Panc1 (cell line): ENCODE measurements at regions not wholly inside any gene's neighbourhood (a gene's known extent, or its start where the extent isn't known, plus 50 kb on each side); places are given as distances from the start of the nearest gene placed in this dataset.

Experiments used
- ATAC-seq: fragments of 200-7000 bp; cut with Tn5 transposase; 2 replicates; pipeline ENCODE4 v1.9.1; 2020; ENCODE audit warnings: mild to moderate bottlenecking, moderate library complexity
- BruUV-seq: library from RNA; stranded (reverse); fragments of 400-500 nt; replicated peaks from 2 replicates; lab custom pipeline; 2021; lab: Mats Ljungman, UMichigan
- CTCF ChIA-PET: fragments of 300-600 bp; sonication (Branson Sonifier 250); formaldehyde crosslinking; loops from one replicate; lab custom pipeline; 2022; ENCODE audit warnings: antibody characterized with exemption; lab: Charles Lee
- POLR2A ChIA-PET: fragments of 300-600 bp; sonication (Branson Sonifier 250); formaldehyde crosslinking; loops from one replicate; lab custom pipeline; 2022; ENCODE audit warnings: antibody characterized with exemption; lab: Charles Lee
- DNase-seq: peaks from one replicate; pipeline ENCODE4 v3.0.0-alpha.2; 2010; ENCODE audit warnings: low read depth, low spot score
- H3K27ac ChIP-seq: 2 replicates; pipeline ENCODE4 v1.5.1; 2011; ENCODE audit warnings: mild to moderate bottlenecking, low read length, inconsistent platforms
- H3K27me3 ChIP-seq: fragments of 200-500 bp; sonication (Bioruptor generic); 2 replicates; pipeline ENCODE4 v1.6.0; 2014; ENCODE audit warnings: low read length, inconsistent platforms; ENCODE audit not compliant: control insufficient read depth, insufficient read depth
- H3K36me3 ChIP-seq: fragments of 200-500 bp; sonication (Bioruptor generic); 2 replicates; pipeline ENCODE4 v1.5.1; 2014; ENCODE audit warnings: inconsistent platforms, mild to moderate bottlenecking, low read length, moderate library complexity; ENCODE audit not compliant: control insufficient read depth, insufficient read depth
- H3K4me1 ChIP-seq: 2 replicates; pipeline ENCODE4 v1.5.1; 2011; ENCODE audit warnings: inconsistent platforms, mild to moderate bottlenecking, low read length, moderate library complexity; ENCODE audit not compliant: control insufficient read depth, insufficient read depth
- H3K4me3 ChIP-seq, 2 experiments: 2 replicates each; pipeline ENCODE4 v1.5.1; 2011 to 2012; ENCODE audit warnings: low read depth in 2 of 2, low read length in 2 of 2, mild to moderate bottlenecking in 2 of 2, inconsistent platforms in 1 of 2, moderate library complexity in 1 of 2
- H3K9me3 ChIP-seq: fragments of 200-500 bp; sonication (Bioruptor generic); 2 replicates; pipeline ENCODE4 v1.5.1; 2014; ENCODE audit warnings: low read depth, mild to moderate bottlenecking, inconsistent platforms, low read length, moderate library complexity; ENCODE audit not compliant: control insufficient read depth, insufficient read depth
- POLR2AphosphoS5 ChIP-seq: IDR thresholded peaks from 2 replicates; pipeline ENCODE4 v1.6.1; 2012; ENCODE audit warnings: mild to moderate bottlenecking, low read depth, low read length, moderate library complexity
- SIN3A ChIP-seq: IDR thresholded peaks from 2 replicates; pipeline ENCODE4 v1.6.1; 2012; ENCODE audit warnings: low read depth, mild to moderate bottlenecking, low read length, moderate library complexity, borderline replicate concordance; ENCODE audit not compliant: insufficient read depth
- TCF7L2 ChIP-seq: IDR thresholded peaks from 2 replicates; pipeline ENCODE4 v1.6.1; 2011; ENCODE audit warnings: mild to moderate bottlenecking, low read depth, low read length, inconsistent platforms
- in situ Hi-C: cut with HindIII; loops from 2 replicates; pipeline ENCODE4 v1.10.0; 2016; ENCODE audit warnings: low sequenced_read_pairs, low pct_unique_long_range_greater_than_20kb
- intact Hi-C: fragments of 100-400 bp; cut with micrococcal nuclease; formaldehyde crosslinking; loops from one replicate; pipeline ENCODE4 v1.10.0; 2022; ENCODE audit not compliant: unreplicated experiment
- TF ChIP-seq, protein P1 (sequence below), 2 experiments: IDR thresholded peaks; 2 replicates each; pipeline ENCODE4 v1.6.1; 2011 to 2012; ENCODE audit warnings: low read depth in 2 of 2, control low read depth in 1 of 2, low read length in 1 of 2, mild to moderate bottlenecking in 1 of 2, moderate library complexity in 1 of 2; ENCODE audit not compliant: insufficient read depth in 1 of 2
- TF ChIP-seq, protein P2 (sequence below): fragments of 450-650 bp; IDR thresholded peaks from 2 replicates; pipeline ENCODE4 v1.5.1; 2017; ENCODE audit warnings: mild to moderate bottlenecking

DNA sequence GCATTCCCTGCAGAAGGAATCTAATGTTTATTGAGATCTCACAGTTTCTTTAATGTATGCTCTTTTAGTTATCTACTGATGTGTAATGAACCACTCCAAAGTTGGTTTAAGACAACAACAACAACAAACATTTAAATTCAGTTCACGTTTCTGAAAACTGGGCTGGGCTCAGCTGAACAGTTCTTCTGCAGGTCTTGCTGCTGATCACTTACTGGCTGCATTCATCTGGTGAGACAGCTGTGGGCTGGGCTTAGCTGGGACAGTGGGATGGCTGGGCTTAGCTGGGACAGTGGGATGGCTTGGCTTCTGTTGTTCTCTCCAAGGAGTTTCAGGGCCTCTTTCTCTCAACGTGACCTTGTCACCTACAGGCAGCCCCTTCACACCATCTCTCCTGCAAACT lies 544.3 kb upstream of the CDH5 start:
- BruUV-seq = no TSS peak
- TF ChIP-seq, protein P1, sequence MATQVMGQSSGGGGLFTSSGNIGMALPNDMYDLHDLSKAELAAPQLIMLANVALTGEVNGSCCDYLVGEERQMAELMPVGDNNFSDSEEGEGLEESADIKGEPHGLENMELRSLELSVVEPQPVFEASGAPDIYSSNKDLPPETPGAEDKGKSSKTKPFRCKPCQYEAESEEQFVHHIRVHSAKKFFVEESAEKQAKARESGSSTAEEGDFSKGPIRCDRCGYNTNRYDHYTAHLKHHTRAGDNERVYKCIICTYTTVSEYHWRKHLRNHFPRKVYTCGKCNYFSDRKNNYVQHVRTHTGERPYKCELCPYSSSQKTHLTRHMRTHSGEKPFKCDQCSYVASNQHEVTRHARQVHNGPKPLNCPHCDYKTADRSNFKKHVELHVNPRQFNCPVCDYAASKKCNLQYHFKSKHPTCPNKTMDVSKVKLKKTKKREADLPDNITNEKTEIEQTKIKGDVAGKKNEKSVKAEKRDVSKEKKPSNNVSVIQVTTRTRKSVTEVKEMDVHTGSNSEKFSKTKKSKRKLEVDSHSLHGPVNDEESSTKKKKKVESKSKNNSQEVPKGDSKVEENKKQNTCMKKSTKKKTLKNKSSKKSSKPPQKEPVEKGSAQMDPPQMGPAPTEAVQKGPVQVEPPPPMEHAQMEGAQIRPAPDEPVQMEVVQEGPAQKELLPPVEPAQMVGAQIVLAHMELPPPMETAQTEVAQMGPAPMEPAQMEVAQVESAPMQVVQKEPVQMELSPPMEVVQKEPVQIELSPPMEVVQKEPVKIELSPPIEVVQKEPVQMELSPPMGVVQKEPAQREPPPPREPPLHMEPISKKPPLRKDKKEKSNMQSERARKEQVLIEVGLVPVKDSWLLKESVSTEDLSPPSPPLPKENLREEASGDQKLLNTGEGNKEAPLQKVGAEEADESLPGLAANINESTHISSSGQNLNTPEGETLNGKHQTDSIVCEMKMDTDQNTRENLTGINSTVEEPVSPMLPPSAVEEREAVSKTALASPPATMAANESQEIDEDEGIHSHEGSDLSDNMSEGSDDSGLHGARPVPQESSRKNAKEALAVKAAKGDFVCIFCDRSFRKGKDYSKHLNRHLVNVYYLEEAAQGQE (IDR thresholded peaks at IDR 0.05; ENCODE audit: insufficient read depth in 1 of 2, low read depth in 2 of 2, low read length in 1 of 2) = no peak
- no peak for TF ChIP-seq SIN3A
- TF ChIP-seq POLR2AphosphoS5 = no peak
- TF ChIP-seq TCF7L2 = no peak
- TF ChIP-seq, protein P2, sequence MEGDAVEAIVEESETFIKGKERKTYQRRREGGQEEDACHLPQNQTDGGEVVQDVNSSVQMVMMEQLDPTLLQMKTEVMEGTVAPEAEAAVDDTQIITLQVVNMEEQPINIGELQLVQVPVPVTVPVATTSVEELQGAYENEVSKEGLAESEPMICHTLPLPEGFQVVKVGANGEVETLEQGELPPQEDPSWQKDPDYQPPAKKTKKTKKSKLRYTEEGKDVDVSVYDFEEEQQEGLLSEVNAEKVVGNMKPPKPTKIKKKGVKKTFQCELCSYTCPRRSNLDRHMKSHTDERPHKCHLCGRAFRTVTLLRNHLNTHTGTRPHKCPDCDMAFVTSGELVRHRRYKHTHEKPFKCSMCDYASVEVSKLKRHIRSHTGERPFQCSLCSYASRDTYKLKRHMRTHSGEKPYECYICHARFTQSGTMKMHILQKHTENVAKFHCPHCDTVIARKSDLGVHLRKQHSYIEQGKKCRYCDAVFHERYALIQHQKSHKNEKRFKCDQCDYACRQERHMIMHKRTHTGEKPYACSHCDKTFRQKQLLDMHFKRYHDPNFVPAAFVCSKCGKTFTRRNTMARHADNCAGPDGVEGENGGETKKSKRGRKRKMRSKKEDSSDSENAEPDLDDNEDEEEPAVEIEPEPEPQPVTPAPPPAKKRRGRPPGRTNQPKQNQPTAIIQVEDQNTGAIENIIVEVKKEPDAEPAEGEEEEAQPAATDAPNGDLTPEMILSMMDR = no peak
- CTCF ChIA-PET = no interaction called here
- no peak overlapping the region for H3K27ac ChIP-seq
- ATAC-seq = no peak
- H3K9me3 ChIP-seq = no peaks in the 10 kb centered on the region
- in situ Hi-C loops = no loop called here
- intact Hi-C loops = no loop called here
- POLR2A ChIA-PET = no interaction called here
- H3K4me1 ChIP-seq = no peaks in the 10 kb centered on the region
- H3K27me3 ChIP-seq = no peaks in the 10 kb centered on the region
- no peak for DNase-seq
- H3K36me3 ChIP-seq = no peaks in the 10 kb centered on the region
- H3K4me3 ChIP-seq = no peak overlapping the region

DNA sequence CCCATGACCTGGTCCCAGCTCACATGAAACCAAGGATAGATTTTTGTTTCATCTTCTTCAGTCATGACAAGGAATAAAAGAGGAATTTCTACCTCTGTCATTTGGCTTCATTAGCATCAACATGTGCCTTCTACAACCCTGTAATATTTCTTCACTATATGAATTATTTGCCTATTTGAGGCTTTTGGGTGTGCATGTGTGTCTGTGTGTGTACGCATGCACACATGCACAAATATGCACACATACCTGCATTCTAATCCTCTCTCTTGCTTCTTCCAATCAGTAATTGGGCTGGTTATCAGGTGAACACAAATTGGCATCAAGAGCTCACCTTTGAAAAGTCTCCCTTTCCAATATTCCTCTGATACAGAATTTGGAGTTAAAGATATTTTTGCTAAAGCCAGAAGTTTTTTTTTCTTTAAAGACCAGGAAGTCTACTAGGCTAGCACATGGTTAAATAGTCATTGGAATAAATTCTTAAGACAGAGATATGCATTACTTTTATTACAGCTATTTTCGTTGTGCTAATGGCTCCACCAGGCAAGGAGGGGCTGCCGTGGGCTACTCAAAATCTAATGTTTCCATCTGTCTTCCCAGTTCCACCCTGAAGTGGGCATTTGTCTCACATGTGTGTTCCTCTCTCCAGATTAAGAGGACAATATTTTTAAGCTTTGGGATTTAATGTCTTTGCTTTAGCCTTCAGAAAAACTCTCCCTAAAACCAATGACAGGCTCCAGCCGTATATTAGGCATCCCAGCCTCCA lies 547.2 kb upstream of the CDH5 start:
- H3K27me3 ChIP-seq = no peaks in the 10 kb centered on the region
- CTCF ChIA-PET = no interaction called here
- TF ChIP-seq, protein P1 (IDR thresholded peaks at IDR 0.05; ENCODE audit: insufficient read depth in 1 of 2, low read depth in 2 of 2, low read length in 1 of 2) = no peak
- TF ChIP-seq POLR2AphosphoS5 (no peak), SIN3A (no peak), TCF7L2 (no peak)
- TF ChIP-seq, protein P2 = no peak
- no peak overlapping the region for H3K4me3 ChIP-seq
- no peaks in the 10 kb centered on the region for H3K36me3 ChIP-seq
- no peaks in the 10 kb centered on the region for H3K9me3 ChIP-seq
- ATAC-seq = no peak
- no peaks in the 10 kb centered on the region for H3K4me1 ChIP-seq
- POLR2A ChIA-PET = no interaction called here
- no peak overlapping the region for H3K27ac ChIP-seq
- in situ Hi-C loops = no loop called here
- no peak for DNase-seq
- no TSS peak for BruUV-seq
- intact Hi-C loops = loop anchor here (2.0 kb wide), 1 partner anchor 39 kb away; no protein-coding TSS in a partner anchor
